Right atrium auricular region (tissue), 2 donors: ENCODE measurements at regions not wholly inside any gene's neighbourhood (a gene's known extent, or its start where the extent isn't known, plus 50 kb on each side); places are given as distances from the start of the nearest gene placed in this dataset.

ENCODE experiments used
- DNase-seq: peaks from one replicate; pipeline ENCODE4 v3.0.0-alpha.2; 2019; ENCODE audit warnings: low spot score
- H3K27ac ChIP-seq, 2 donors: fragments of 200-600 bp; sonication (generic); 1 replicate in 1 of 2; 2 replicates in 1 of 2; pipeline ENCODE4 v1.5.1; 2016 to 2019
- H3K27me3 ChIP-seq, 2 donors: fragments of 200-600 bp; sonication (generic); one replicate each; pipeline versions ENCODE4 v1.5.1 to v1.6.0; 2017 to 2019
- H3K36me3 ChIP-seq: fragments of 200-600 bp; sonication (generic); one replicate; pipeline ENCODE4 v1.5.1; 2016
- H3K4me1 ChIP-seq, 2 donors: fragments of 200-600 bp; sonication (generic); one replicate each; pipeline versions ENCODE4 v1.5.1 to v1.6.0; 2017 to 2019
- H3K4me3 ChIP-seq, 2 donors: fragments of 200-600 bp; sonication (generic); 1 replicate in 1 of 2; 2 replicates in 1 of 2; pipeline ENCODE4 v1.5.1; 2017 to 2019; ENCODE audit warnings: mild to moderate bottlenecking in 1 of 2, moderate library complexity in 1 of 2
- H3K9me3 ChIP-seq, 2 donors: fragments of 200-600 bp; sonication (generic); one replicate each; pipeline ENCODE4 v1.5.1; 2019
- TF ChIP-seq, protein P1 (sequence below), 2 donors: fragments of 200-600 bp; sonication (generic); IDR thresholded peaks; one replicate each; pipeline ENCODE4 v1.5.1; 2019; ENCODE audit warnings: antibody characterized with exemption in 2 of 2

- TF ChIP-seq, protein P1, sequence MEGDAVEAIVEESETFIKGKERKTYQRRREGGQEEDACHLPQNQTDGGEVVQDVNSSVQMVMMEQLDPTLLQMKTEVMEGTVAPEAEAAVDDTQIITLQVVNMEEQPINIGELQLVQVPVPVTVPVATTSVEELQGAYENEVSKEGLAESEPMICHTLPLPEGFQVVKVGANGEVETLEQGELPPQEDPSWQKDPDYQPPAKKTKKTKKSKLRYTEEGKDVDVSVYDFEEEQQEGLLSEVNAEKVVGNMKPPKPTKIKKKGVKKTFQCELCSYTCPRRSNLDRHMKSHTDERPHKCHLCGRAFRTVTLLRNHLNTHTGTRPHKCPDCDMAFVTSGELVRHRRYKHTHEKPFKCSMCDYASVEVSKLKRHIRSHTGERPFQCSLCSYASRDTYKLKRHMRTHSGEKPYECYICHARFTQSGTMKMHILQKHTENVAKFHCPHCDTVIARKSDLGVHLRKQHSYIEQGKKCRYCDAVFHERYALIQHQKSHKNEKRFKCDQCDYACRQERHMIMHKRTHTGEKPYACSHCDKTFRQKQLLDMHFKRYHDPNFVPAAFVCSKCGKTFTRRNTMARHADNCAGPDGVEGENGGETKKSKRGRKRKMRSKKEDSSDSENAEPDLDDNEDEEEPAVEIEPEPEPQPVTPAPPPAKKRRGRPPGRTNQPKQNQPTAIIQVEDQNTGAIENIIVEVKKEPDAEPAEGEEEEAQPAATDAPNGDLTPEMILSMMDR (IDR thresholded peaks at IDR 0.05) = no peak
- Histone ChIP-seq H3K36me3 (no peaks in the 10 kb centered on the region), H3K27ac (no peak overlapping the region), H3K9me3 (no peaks in the 10 kb centered on the region), H3K4me1 (no peaks in the 10 kb centered on the region), H3K4me3 (no peak overlapping the region), H3K27me3 (no peaks in the 10 kb centered on the region)
- DNase-seq = no peak
Measured at GRCh38 chr20:7696311-7696710, 243.9 kb downstream of the HAO1 start.

DNA sequence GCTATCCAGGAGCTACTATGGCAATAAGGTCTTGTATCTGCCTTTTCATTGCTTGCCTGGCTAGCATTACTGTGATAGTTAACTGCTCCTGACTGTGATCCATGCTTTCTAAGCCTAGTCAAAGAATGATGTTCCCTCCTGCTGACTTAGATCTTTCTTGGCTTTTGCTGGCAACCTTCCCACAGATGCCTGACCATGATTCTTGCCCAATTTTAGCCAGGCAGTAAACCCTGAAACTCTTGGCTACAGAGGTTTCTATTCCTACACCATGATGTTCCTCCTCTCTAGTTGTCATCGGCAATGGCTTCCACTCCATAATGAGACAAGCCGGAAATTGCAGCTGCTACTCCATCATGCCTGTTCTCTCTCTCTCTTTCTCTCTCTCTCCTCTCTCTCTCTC, 238.1 kb downstream of the HAO1 start:
- no peaks in the 10 kb centered on the region for H3K4me1 ChIP-seq
- DNase-seq = no peak
- no peak overlapping the region for H3K27ac ChIP-seq
- TF ChIP-seq, protein P1 (IDR thresholded peaks at IDR 0.05) = no peak
- no peak overlapping the region for H3K4me3 ChIP-seq
- H3K9me3 ChIP-seq = no peaks in the 10 kb centered on the region
- H3K36me3 ChIP-seq = no peaks in the 10 kb centered on the region
- no peaks in the 10 kb centered on the region for H3K27me3 ChIP-seq

DNA sequence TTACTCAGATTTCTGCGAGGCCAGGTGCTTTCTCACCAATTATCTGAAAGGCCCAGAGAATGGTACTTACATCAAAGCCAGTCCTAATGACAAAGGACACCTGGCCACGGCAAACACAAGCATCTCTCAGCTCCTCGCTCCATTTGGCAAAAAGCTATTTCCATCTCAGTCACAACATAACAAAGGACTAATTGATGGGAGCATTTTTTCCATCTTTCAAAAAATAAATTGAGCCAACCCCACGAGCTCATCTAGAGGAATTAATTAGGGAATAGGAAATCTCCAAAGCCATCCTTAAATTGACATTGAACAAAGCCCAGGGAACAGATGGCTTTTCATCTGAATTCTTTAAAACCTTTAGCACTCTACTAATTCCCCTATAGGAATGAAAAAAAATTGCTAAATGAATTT, 236.7 kb downstream of the HAO1 start:
- no peak overlapping the region for H3K27ac ChIP-seq
- H3K27me3 ChIP-seq = no peaks in the 10 kb centered on the region
- no peaks in the 10 kb centered on the region for H3K4me1 ChIP-seq
- no peaks in the 10 kb centered on the region for H3K9me3 ChIP-seq
- no peak for DNase-seq
- no peak overlapping the region for H3K4me3 ChIP-seq
- no peaks in the 10 kb centered on the region for H3K36me3 ChIP-seq
- TF ChIP-seq, protein P1 (IDR thresholded peaks at IDR 0.05) = no peak

- TF ChIP-seq, protein P1 (IDR thresholded peaks at IDR 0.05) = no peak
- no peaks in the 10 kb centered on the region for H3K27me3 ChIP-seq
- no peaks in the 10 kb centered on the region for H3K9me3 ChIP-seq
- no peaks in the 10 kb centered on the region for H3K4me1 ChIP-seq
- DNase-seq = no peak
- no peaks in the 10 kb centered on the region for H3K36me3 ChIP-seq
- no peak overlapping the region for H3K27ac ChIP-seq
- no peak overlapping the region for H3K4me3 ChIP-seq
Measured at GRCh38 chr20:7703996-7704395, 236.3 kb downstream of the HAO1 start.

DNA sequence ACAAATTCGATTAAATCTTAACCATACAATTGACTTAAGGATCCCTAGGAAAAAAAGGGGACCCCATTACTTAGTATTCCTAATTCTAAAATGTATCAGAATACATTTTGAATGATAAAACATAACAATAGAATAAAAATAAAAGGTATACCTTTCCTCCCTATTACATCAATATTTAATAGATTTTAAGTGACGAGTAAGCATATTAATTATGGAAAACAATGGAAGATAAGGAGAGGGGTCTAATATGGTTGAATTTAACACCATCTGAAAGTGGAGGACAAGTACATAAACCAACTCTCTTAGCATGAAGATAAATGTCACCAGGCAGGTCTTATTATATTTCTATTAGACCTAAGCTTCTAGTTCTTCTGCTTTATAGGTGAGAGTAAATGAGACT, 232.1 kb downstream of the HAO1 start:
- TF ChIP-seq, protein P1 (IDR thresholded peaks at IDR 0.05) = no peak
- Histone ChIP-seq H3K9me3 (no peaks in the 10 kb centered on the region), H3K27me3 (no peaks in the 10 kb centered on the region), H3K4me3 (no peak overlapping the region), H3K27ac (no peak overlapping the region), H3K4me1 (no peaks in the 10 kb centered on the region), H3K36me3 (no peaks in the 10 kb centered on the region)
- DNase-seq = no peak

GRCh38 chr20:7708782-7709181, 231.5 kb downstream of the HAO1 start:
- Histone ChIP-seq H3K36me3 (no peaks in the 10 kb centered on the region), H3K4me3 (no peak overlapping the region), H3K4me1 (no peaks in the 10 kb centered on the region), H3K9me3 (no peaks in the 10 kb centered on the region), H3K27me3 (no peaks in the 10 kb centered on the region), H3K27ac (no peak overlapping the region)
- TF ChIP-seq, protein P1 (IDR thresholded peaks at IDR 0.05) = no peak
- DNase-seq = no peak
